H1 (cell line): ENCODE measurements at regions not wholly inside any gene's neighbourhood (a gene's known extent, or its start where the extent isn't known, plus 50 kb on each side); places are given as distances from the start of the nearest gene placed in this dataset.

Source experiments
- CHD1 ChIP-seq: IDR thresholded peaks from 2 replicates; pipeline ENCODE4 v1.6.1; 2012; ENCODE audit warnings: low read depth, low read length, improper control_type of control experiment
- CTBP2 ChIP-seq: IDR thresholded peaks from 2 replicates; pipeline ENCODE4 v1.7.0; 2011; ENCODE audit warnings: borderline replicate concordance, mild to moderate bottlenecking, moderate library complexity, mixed read lengths, low read length; ENCODE audit not compliant: insufficient read depth, insufficient read length
- EGR1 ChIP-seq: IDR thresholded peaks from 2 replicates; pipeline ENCODE4 v1.6.1; 2011; ENCODE audit warnings: low read depth, low read length, borderline replicate concordance
- FOSL1 ChIP-seq: IDR thresholded peaks from 2 replicates; pipeline ENCODE4 v1.6.1; 2011; ENCODE audit warnings: mild to moderate bottlenecking, low read depth, low read length, moderate library complexity; ENCODE audit not compliant: insufficient read depth
- GABPA ChIP-seq: IDR thresholded peaks from 2 replicates; pipeline ENCODE4 v1.6.1; 2011; ENCODE audit warnings: mild to moderate bottlenecking, low read length, moderate library complexity, borderline replicate concordance; ENCODE audit not compliant: insufficient read depth
- JUND ChIP-seq: IDR thresholded peaks from 2 replicates; pipeline ENCODE4 v1.6.1; 2011; ENCODE audit warnings: mild to moderate bottlenecking, improper control_type of control experiment, low read length
- NRF1 ChIP-seq: IDR thresholded peaks from 2 replicates; pipeline ENCODE4 v1.6.1; 2011; ENCODE audit warnings: mild to moderate bottlenecking, low read depth, low read length, improper control_type of control experiment
- PHF8 ChIP-seq: fragments of 200-600 bp; sonication (generic); conservative IDR thresholded peaks from 2 replicates; pipeline ENCODE4 v1.7.1; 2012; ENCODE audit warnings: low read depth, mild to moderate bottlenecking, inconsistent platforms, low read length, moderate library complexity
- SAP30 ChIP-seq: fragments of 300-600 bp; sonication (generic); IDR thresholded peaks from 2 replicates; pipeline ENCODE4 v1.7.1; 2012; ENCODE audit warnings: low read length, moderate library complexity, mild to moderate bottlenecking, inconsistent platforms; ENCODE audit not compliant: insufficient read depth, insufficient replicate concordance
- TAF7 ChIP-seq: optimal IDR thresholded peaks from 2 replicates; pipeline ENCODE3; 2011; ENCODE audit warnings: low read depth, mild to moderate bottlenecking, inconsistent platforms, low read length, moderate library complexity, borderline replicate concordance
- TBP ChIP-seq: IDR thresholded peaks from 2 replicates; pipeline ENCODE4 v1.6.1; 2011; ENCODE audit warnings: low read depth, low read length, improper control_type of control experiment
- TCF12 ChIP-seq: IDR thresholded peaks from 2 replicates; pipeline ENCODE4 v1.6.1; 2011; ENCODE audit warnings: low read depth, mild to moderate bottlenecking, low read length
- YY1 ChIP-seq: IDR thresholded peaks from 2 replicates; pipeline ENCODE4 v1.6.1; 2011; ENCODE audit warnings: low read depth, mild to moderate bottlenecking, low read length

DNA sequence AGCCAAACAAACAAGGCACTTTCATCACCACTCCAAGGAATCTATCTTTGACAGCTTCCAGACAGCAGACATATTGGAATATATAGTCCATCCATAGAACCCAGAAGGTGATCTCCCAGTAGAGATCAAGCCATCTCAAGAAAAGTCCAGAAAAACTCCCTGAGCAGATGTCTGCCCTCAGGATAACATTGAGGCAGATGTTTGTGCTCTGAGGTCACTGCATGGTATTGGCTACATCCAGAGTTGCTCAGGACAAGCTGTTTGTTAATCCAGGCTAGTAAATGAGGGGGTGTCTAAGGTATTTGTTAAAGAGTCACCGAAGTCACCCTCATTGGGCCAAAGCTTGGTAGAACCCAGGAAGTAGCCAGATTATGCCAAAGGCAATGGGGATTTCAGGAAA is 556.3 kb upstream of the KLF4 start (continued):
- TF ChIP-seq CHD1: no peak
- TF ChIP-seq EGR1: no peak
- TF ChIP-seq FOSL1: no peak
- no peak for TF ChIP-seq JUND
- TF ChIP-seq TCF12: no peak
- no peak for TF ChIP-seq TAF7
- TF ChIP-seq PHF8: no peak
- TF ChIP-seq CTBP2: no peak
- no peak for TF ChIP-seq SAP30
- TF ChIP-seq TBP: no peak
- no peak for TF ChIP-seq GABPA
- TF ChIP-seq NRF1: no peak
- no peak for TF ChIP-seq YY1
